GM23248 (cell line): ENCODE measurements at regions not wholly inside any gene's neighbourhood (a gene's known extent, or its start where the extent isn't known, plus 50 kb on each side); places are given as distances from the start of the nearest gene placed in this dataset.

ENCODE experiments used
- DNase-seq: peaks from one replicate; pipeline ENCODE4 v3.0.0-alpha.2; 2015
- H2AFZ ChIP-seq: fragments of 200-600 bp; sonication (generic); 2 replicates; pipeline ENCODE4 v1.6.1; 2016; ENCODE audit warnings: antibody characterized with exemption
- H3F3A ChIP-seq: fragments of 200-600 bp; sonication (generic); 2 replicates; pipeline ENCODE4 v1.6.1; 2016; ENCODE audit warnings: mild to moderate bottlenecking, antibody characterized with exemption, mixed run types; ENCODE audit not compliant: insufficient read depth
- H3K27ac ChIP-seq: fragments of 200-600 bp; sonication (generic); 2 replicates; pipeline ENCODE4 v1.5.1; 2016; ENCODE audit warnings: mild to moderate bottlenecking
- H3K27me3 ChIP-seq: fragments of 200-600 bp; sonication (generic); replicated peaks from 2 replicates; pipeline ENCODE4 v1.6.1; 2016; ENCODE audit warnings: mild to moderate bottlenecking; ENCODE audit not compliant: insufficient read depth
- H3K36me3 ChIP-seq: fragments of 200-600 bp; sonication (generic); 2 replicates; pipeline ENCODE4 v1.6.1; 2016; ENCODE audit warnings: low read depth, mild to moderate bottlenecking
- H3K4me1 ChIP-seq: fragments of 200-600 bp; sonication (generic); 2 replicates; pipeline ENCODE4 v1.6.1; 2016; ENCODE audit warnings: mild to moderate bottlenecking; ENCODE audit not compliant: insufficient read depth
- H3K4me2 ChIP-seq: fragments of 200-600 bp; sonication (generic); one replicate; pipeline ENCODE4 v1.6.1; 2016; ENCODE audit warnings: mild to moderate bottlenecking; ENCODE audit not compliant: unreplicated experiment
- H3K4me3 ChIP-seq: fragments of 200-600 bp; sonication (generic); 2 replicates; pipeline ENCODE4 v1.5.1; 2016; ENCODE audit warnings: mild to moderate bottlenecking
- H3K79me2 ChIP-seq: fragments of 200-600 bp; sonication (generic); 2 replicates; pipeline ENCODE4 v1.6.1; 2016; ENCODE audit warnings: mild to moderate bottlenecking; ENCODE audit not compliant: insufficient read depth
- H3K9ac ChIP-seq: fragments of 200-600 bp; sonication (generic); 2 replicates; pipeline ENCODE4 v1.6.1; 2016; ENCODE audit warnings: mild to moderate bottlenecking
- H3K9me2 ChIP-seq: fragments of 200-600 bp; sonication (generic); 2 replicates; pipeline ENCODE4 v1.6.1; 2016; ENCODE audit warnings: mixed run types, mild to moderate bottlenecking, moderate library complexity; ENCODE audit not compliant: insufficient read depth
- H3K9me3 ChIP-seq: fragments of 200-600 bp; sonication (generic); one replicate; pipeline ENCODE4 v1.6.1; 2017; ENCODE audit warnings: low read depth
- H4K20me1 ChIP-seq: fragments of 200-600 bp; sonication (generic); 2 replicates; pipeline ENCODE4 v1.6.0; 2016; ENCODE audit not compliant: insufficient read depth
- EZH2 ChIP-seq: fragments of 200-600 bp; sonication (generic); IDR thresholded peaks from 2 replicates; pipeline ENCODE4 v1.6.1; 2018; ENCODE audit warnings: antibody characterized with exemption, mild to moderate bottlenecking; ENCODE audit not compliant: insufficient read depth, poor library complexity, severe bottlenecking
- EZH2phosphoT487 ChIP-seq: fragments of 200-600 bp; sonication (generic); IDR thresholded peaks from 2 replicates; pipeline ENCODE4 v1.6.1; 2018; ENCODE audit warnings: antibody characterized with exemption, moderate library complexity, mild to moderate bottlenecking, low read depth; ENCODE audit not compliant: insufficient read depth
- WGBS, 2 experiments: methylation state at CpG; one replicate each; pipeline ENCODE4 v1.1.6; 2015 to 2017; ENCODE audit warnings: low lambda C conversion rate in 2 of 2, low coverage in 1 of 2; ENCODE audit errors: missing lambda C conversion rate in 2 of 2; 5-methylcytosine and 5-hydroxymethylcytosine counted together
- in situ Hi-C: fragments of 300-500 bp; cut with MboI; formaldehyde crosslinking; loops from 2 replicates; pipeline ENCODE4 v1.15.0; 2020

GRCh38 chr14:49480053-49480760 is 106.0 kb downstream of the RPS29 start:
- Histone ChIP-seq H3K9ac (no peak overlapping the region), H2AFZ (no peak overlapping the region), H3K27me3 (peaks cover 12% of the 10 kb centered on the region; the same call in 1 of the 2 replicates), H3K9me2 (no peaks in the 10 kb centered on the region), H3K4me1 (no peaks in the 10 kb centered on the region), H3K4me3 (no peak overlapping the region), H3K9me3 (no peaks in the 10 kb centered on the region), H3K36me3 (no peaks in the 10 kb centered on the region), H3F3A (no peaks in the 10 kb centered on the region), H4K20me1 (no peaks in the 10 kb centered on the region), H3K79me2 (no peaks in the 10 kb centered on the region), H3K27ac (no peak overlapping the region), H3K4me2 (no peak overlapping the region)
- TF ChIP-seq EZH2, result no peak
- TF ChIP-seq EZH2phosphoT487, result no peak
- 22% methylated on average over 3 of the region's 3 CpGs for WGBS, 2 experiments
- DNase-seq, result no peak
- in situ Hi-C loops, result no loop called here

- H3F3A ChIP-seq, result no peaks in the 10 kb centered on the region
- no peaks in the 10 kb centered on the region for H3K9me2 ChIP-seq
- no peak overlapping the region for H3K9ac ChIP-seq
- H3K36me3 ChIP-seq, result no peaks in the 10 kb centered on the region
- no peak for TF ChIP-seq EZH2phosphoT487
- no peak for TF ChIP-seq EZH2
- no peak overlapping the region for H3K27ac ChIP-seq
- no peaks in the 10 kb centered on the region for H3K9me3 ChIP-seq
- no peak overlapping the region for H3K4me3 ChIP-seq
- H3K4me2 ChIP-seq, result no peak overlapping the region
- H3K4me1 ChIP-seq, result no peaks in the 10 kb centered on the region
- no peaks in the 10 kb centered on the region for H3K79me2 ChIP-seq
- no peak overlapping the region for H2AFZ ChIP-seq
- no peaks in the 10 kb centered on the region for H4K20me1 ChIP-seq
- peak; percentile 20 for DNase-seq
- H3K27me3 ChIP-seq, result peaks cover 7% of the 10 kb centered on the region; the same call in 1 of the 2 replicates
- 15 to 18% methylated on average over 5 of the region's 5 CpGs for WGBS, 2 experiments
- in situ Hi-C loops, result no loop called here
These were observed 106.7 kb downstream of the RPS29 start for GRCh38 chr14:49479432-49479831.

- Histone ChIP-seq H3K36me3 (no peaks in the 10 kb centered on the region), H3K9me2 (no peaks in the 10 kb centered on the region), H4K20me1 (no peaks in the 10 kb centered on the region), H3K4me3 (no peak overlapping the region), H3F3A (no peaks in the 10 kb centered on the region), H3K27me3 (0 out of 2 replicates have a peak, but pooled peaks cover 7% of the 10 kb centered on the region), H3K4me1 (no peaks in the 10 kb centered on the region), H3K27ac (no peak overlapping the region), H3K79me2 (no peaks in the 10 kb centered on the region), H2AFZ (no peak overlapping the region), H3K4me2 (no peak overlapping the region), H3K9me3 (no peaks in the 10 kb centered on the region), H3K9ac (no peak overlapping the region)
- in situ Hi-C loops, result no loop called here
- no peak for DNase-seq
- TF ChIP-seq EZH2 (no peak), EZH2phosphoT487 (no peak)
- WGBS, 2 experiments, result 34 to 46% methylated on average over 3 of the region's 3 CpGs
These were observed 107.4 kb downstream of the RPS29 start for GRCh38 chr14:49478784-49479183.

- in situ Hi-C loops, result no loop called here
- no peak for DNase-seq
- no peaks in the 10 kb centered on the region for H4K20me1 ChIP-seq
- no peaks in the 10 kb centered on the region for H3K9me2 ChIP-seq
- H2AFZ ChIP-seq, result no peak overlapping the region
- WGBS, 2 experiments, result 57 to 66% methylated on average over 3 of the region's 3 CpGs
- H3K4me2 ChIP-seq, result no peak overlapping the region
- TF ChIP-seq EZH2phosphoT487 (no peak), EZH2 (no peak)
- no peak overlapping the region for H3K27ac ChIP-seq
- H3K79me2 ChIP-seq, result no peaks in the 10 kb centered on the region
- H3K9ac ChIP-seq, result no peak overlapping the region
- H3F3A ChIP-seq, result no peaks in the 10 kb centered on the region
- no peak overlapping the region for H3K4me3 ChIP-seq
- no peaks in the 10 kb centered on the region for H3K4me1 ChIP-seq
- no peaks in the 10 kb centered on the region for H3K9me3 ChIP-seq
- H3K27me3 ChIP-seq, result 0 out of 2 replicates have a peak, but pooled peaks cover 10% of the 10 kb centered on the region
- H3K36me3 ChIP-seq, result no peaks in the 10 kb centered on the region
These were observed 119.1 kb downstream of the RPS29 start for GRCh38 chr14:49467091-49467490.
